ENCODE measurements at regions not wholly inside any gene's neighbourhood (a gene's known extent, or its start where the extent isn't known, plus 50 kb on each side); places are given as distances from the start of the nearest gene placed in this dataset.

DNA sequence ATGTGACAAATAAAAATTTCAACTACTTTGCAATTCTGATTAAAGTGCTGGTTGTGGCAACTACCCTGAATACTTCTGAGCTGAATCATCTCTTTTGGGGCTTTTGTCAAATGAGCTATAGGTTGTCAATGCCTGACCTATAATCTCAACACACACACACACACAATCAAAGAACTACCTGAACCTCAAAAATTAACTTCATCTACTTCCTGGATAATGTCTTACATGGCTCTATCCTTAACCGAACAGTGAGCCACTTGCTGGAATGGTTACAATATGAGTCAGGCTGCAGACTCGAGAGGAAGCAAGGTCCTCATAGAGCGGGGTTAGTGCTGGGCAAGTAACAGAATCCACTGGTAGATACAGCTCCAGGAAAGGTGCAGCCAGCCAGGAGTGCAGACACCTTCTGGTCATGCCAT is 70.6 kb upstream of the DST start:
- H3K27ac ChIP-seq, result peak overlapping the region; percentile 34 to 73 (median 56)
- H3K9me3 ChIP-seq, result no peaks in the 10 kb centered on the region
- peaks cover 24 to 56% (median 25%) of the 10 kb centered on the region in 3 donors for H3K4me1 ChIP-seq
- no peaks in the 10 kb centered on the region for H3K27me3 ChIP-seq
- WGBS, 2 donors (ENCODE audit: low coverage in 1 of 2), result 14 to 21% methylated on average over 2 to 3 of the region's 3 CpGs
- TF ChIP-seq POLR2AphosphoS5 (IDR thresholded peaks at IDR 0.05) (peak; percentile 67), POLR2A (IDR thresholded peaks at IDR 0.05) (no peak)
- H3K36me3 ChIP-seq, result no peaks in the 10 kb centered on the region
- H3K4me3 ChIP-seq, result no peak overlapping the region
- ATAC-seq, result peak; percentile 79

GRCh38 chr6:56710967-56711366 is 68.3 kb upstream of the DST start:
- no peaks in the 10 kb centered on the region for H3K27me3 ChIP-seq
- TF ChIP-seq EP300 (IDR thresholded peaks at IDR 0.05) (no peak), CTCF (IDR thresholded peaks at IDR 0.05) (no peak), POLR2A (IDR thresholded peaks at IDR 0.05) (no peak), POLR2AphosphoS5 (IDR thresholded peaks at IDR 0.05) (no peak)
- no peak overlapping the region for H3K27ac ChIP-seq
- WGBS, 2 donors (ENCODE audit: low coverage in 1 of 2), result 100% methylated on average over 1 of the region's 1 CpG
- no peak overlapping the region for H3K4me3 ChIP-seq
- peaks cover 24 to 66% (median 25%) of the 10 kb centered on the region in 3 donors for H3K4me1 ChIP-seq
- no peak for ATAC-seq
- H3K36me3 ChIP-seq, result no peaks in the 10 kb centered on the region
- H3K9me3 ChIP-seq, result no peaks in the 10 kb centered on the region

- Histone ChIP-seq H3K36me3 (no peaks in the 10 kb centered on the region), H3K27ac (no peak overlapping the region), H3K4me3 (no peak overlapping the region), H3K4me1 (peaks cover 15 to 53% (median 16%) of the 10 kb centered on the region in 3 donors), H3K9me3 (no peaks in the 10 kb centered on the region), H3K27me3 (no peaks in the 10 kb centered on the region)
- 92 to 95% methylated on average over 4 of the region's 4 CpGs for WGBS, 2 donors (ENCODE audit: low coverage in 1 of 2)
- no peak for TF ChIP-seq POLR2A (IDR thresholded peaks at IDR 0.05)
- TF ChIP-seq EP300 (IDR thresholded peaks at IDR 0.05), result no peak
- no peak for TF ChIP-seq CTCF (IDR thresholded peaks at IDR 0.05)
- TF ChIP-seq POLR2AphosphoS5 (IDR thresholded peaks at IDR 0.05), result no peak
- no peak for ATAC-seq
Measured at GRCh38 chr6:56709650-56710049, 67.0 kb upstream of the DST start.

GRCh38 chr6:56708810-56709597 is 66.3 kb upstream of the DST start:
- TF ChIP-seq POLR2AphosphoS5 (IDR thresholded peaks at IDR 0.05), result no peak
- no peak for TF ChIP-seq EP300 (IDR thresholded peaks at IDR 0.05)
- no peak for TF ChIP-seq POLR2A (IDR thresholded peaks at IDR 0.05)
- peak; percentile 49 to 70 (median 64) for TF ChIP-seq CTCF (IDR thresholded peaks at IDR 0.05)
- WGBS, 2 donors (ENCODE audit: low coverage in 1 of 2), result 29 to 36% methylated on average over 4 of the region's 4 CpGs
- ATAC-seq, result peak; percentile 48
- Histone ChIP-seq H3K9me3 (no peaks in the 10 kb centered on the region), H3K27ac (peak overlapping the region; percentile 31 to 62 (median 45)), H3K4me1 (peaks cover 8 to 46% (median 9%) of the 10 kb centered on the region in 3 donors), H3K27me3 (no peaks in the 10 kb centered on the region), H3K4me3 (no peak overlapping the region), H3K36me3 (no peaks in the 10 kb centered on the region)

DNA sequence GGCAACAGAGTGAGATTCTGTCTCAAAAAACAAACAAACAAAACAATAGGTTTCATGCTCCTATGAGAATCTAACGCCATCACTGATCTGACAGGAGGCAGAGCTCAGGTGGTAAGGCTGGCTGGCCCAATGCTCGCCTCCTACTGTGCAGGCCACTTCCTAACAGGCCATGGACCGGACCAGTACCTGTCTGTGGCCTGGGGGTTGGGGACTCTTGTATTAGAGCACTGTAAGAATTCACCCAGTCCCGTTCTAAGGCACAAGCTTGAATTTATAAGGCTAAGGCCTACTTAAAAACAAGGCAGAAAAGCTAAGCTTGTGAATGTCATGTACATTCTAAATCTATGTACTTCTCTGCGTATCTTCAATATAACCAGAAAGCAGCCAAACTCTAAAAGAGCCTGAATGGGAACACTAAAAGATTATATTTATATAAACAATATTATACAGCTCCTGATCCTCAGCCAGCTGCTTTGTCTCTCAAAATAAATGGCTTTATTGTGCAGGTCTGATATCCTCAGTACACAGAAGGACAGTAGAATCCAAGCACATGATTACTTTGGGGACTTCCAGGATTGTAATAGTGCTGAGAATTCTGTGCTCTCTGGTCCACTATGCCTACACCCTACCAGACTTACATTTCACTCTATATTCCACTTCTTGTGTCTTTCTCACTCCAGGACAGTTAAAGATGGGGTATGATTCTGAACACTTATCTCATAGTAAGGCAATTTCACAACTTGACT is 64.5 kb upstream of the DST start:
- TF ChIP-seq POLR2A (IDR thresholded peaks at IDR 0.05), result no peak
- no peak for TF ChIP-seq POLR2AphosphoS5 (IDR thresholded peaks at IDR 0.05)
- no peak for TF ChIP-seq CTCF (IDR thresholded peaks at IDR 0.05)
- no peak for TF ChIP-seq EP300 (IDR thresholded peaks at IDR 0.05)
- Histone ChIP-seq H3K4me1 (peaks cover 0 to 41% (median 0%) of the 10 kb centered on the region in 3 donors), H3K36me3 (no peaks in the 10 kb centered on the region), H3K27ac (peak overlapping the region; percentile 1 to 62 (median 46)), H3K27me3 (no peaks in the 10 kb centered on the region), H3K9me3 (no peaks in the 10 kb centered on the region), H3K4me3 (no peak overlapping the region)
- ATAC-seq, result no peak
- 53 to 86% methylated on average over 1 of the region's 5 CpGs for WGBS, 2 donors (ENCODE audit: low coverage in 1 of 2)
